H1 (cell line): ENCODE measurements at regions not wholly inside any gene's neighbourhood (a gene's known extent, or its start where the extent isn't known, plus 50 kb on each side); places are given as distances from the start of the nearest gene placed in this dataset.

Source experiments
- CTCF ChIA-PET: fragments of 300-600 bp; sonication (Branson Sonifier 250); formaldehyde crosslinking; loops from one replicate; lab custom pipeline; 2021; ENCODE audit not compliant: partially characterized antibody; lab: Charles Lee
- POLR2A ChIA-PET: fragments of 300-600 bp; sonication (Branson Sonifier 250); formaldehyde crosslinking; loops from one replicate; lab custom pipeline; 2021; ENCODE audit warnings: inconsistent platforms; ENCODE audit not compliant: partially characterized antibody; lab: Charles Lee
- DNase-seq, 2 experiments: peaks; one replicate each; pipeline versions ENCODE4 v3.0.0 to v3.0.0-alpha.2; 2010 to 2022; ENCODE audit warnings: low spot score in 2 of 2, low read depth in 1 of 2, mixed read lengths in 1 of 2
- FAIRE-seq: peaks from 2 replicates; lab custom pipeline; 2011; peaks lifted over from hg19 to GRCh38; lab: Jason Lieb, UNC
- H2AFZ ChIP-seq: 2 replicates; pipeline ENCODE4 v1.8.1; 2012; ENCODE audit warnings: low read length, inconsistent platforms
- H2AK5ac ChIP-seq: 2 replicates; pipeline ENCODE4 v1.6.1; 2013; ENCODE audit warnings: low read depth, low read length
- H2BK120ac ChIP-seq: replicated peaks from 2 replicates; pipeline ENCODE3; 2013; ENCODE audit warnings: low read depth, low read length, inconsistent platforms
- H2BK12ac ChIP-seq: 2 replicates; pipeline ENCODE4 v1.6.1; 2013; ENCODE audit warnings: low read depth, low read length
- H2BK15ac ChIP-seq: 2 replicates; pipeline ENCODE4 v1.6.1; 2013; ENCODE audit warnings: low read length
- H2BK20ac ChIP-seq: 2 replicates; pipeline ENCODE4 v1.6.1; 2013; ENCODE audit warnings: low read length
- H2BK5ac ChIP-seq: 2 replicates; pipeline ENCODE4 v1.6.1; 2013; ENCODE audit warnings: low read depth, low read length
- H3K14ac ChIP-seq: 2 replicates; pipeline ENCODE4 v1.6.1; 2013; ENCODE audit warnings: inconsistent platforms; ENCODE audit not compliant: insufficient read length
- H3K18ac ChIP-seq: 2 replicates; pipeline ENCODE4 v1.6.1; 2013; ENCODE audit warnings: low read length; ENCODE audit errors: extremely low read depth
- H3K23ac ChIP-seq: 2 replicates; pipeline ENCODE4 v1.6.1; 2013; ENCODE audit warnings: inconsistent platforms; ENCODE audit not compliant: insufficient read length
- H3K23me2 ChIP-seq: 2 replicates; pipeline ENCODE4 v1.6.1; 2013; ENCODE audit warnings: low read depth, low read length
- H3K27ac ChIP-seq: 2 replicates; pipeline ENCODE4 v1.6.1; 2011; ENCODE audit warnings: low read depth, low read length, inconsistent platforms
- H3K27me3 ChIP-seq, 4 experiments: replicated peaks in 1 of 4; 1 replicate in 1 of 4; 2 replicates in 3 of 4; pipeline versions ENCODE4 v1.6.1 to v1.8.1; 2011 to 2013; ENCODE audit warnings: low read length in 3 of 4, mild to moderate bottlenecking in 3 of 4, inconsistent platforms in 2 of 4, mixed read lengths in 2 of 4, moderate library complexity in 1 of 4; ENCODE audit not compliant: control insufficient read depth in 3 of 4, insufficient read depth in 3 of 4; ENCODE audit errors: extremely low read depth in 1 of 4
- H3K36me3 ChIP-seq, 4 experiments: 2 replicates each; pipeline versions ENCODE4 v1.6.1 to v1.8.1; 2011 to 2013; ENCODE audit warnings: mild to moderate bottlenecking in 4 of 4, low read length in 3 of 4, moderate library complexity in 2 of 4, control low read depth in 1 of 4, inconsistent platforms in 1 of 4; ENCODE audit not compliant: insufficient read depth in 4 of 4, control insufficient read depth in 2 of 4
- H3K4ac ChIP-seq: replicated peaks from 2 replicates; pipeline ENCODE3; 2013; ENCODE audit warnings: low read length, low read depth, mixed read lengths, inconsistent platforms; ENCODE audit not compliant: insufficient read length
- H3K4me1 ChIP-seq, 4 experiments: replicated peaks in 1 of 4; 1 replicate in 1 of 4; 2 replicates in 3 of 4; pipeline versions ENCODE4 v1.6.1 to v1.8.1; 2011 to 2013; ENCODE audit warnings: low read length in 3 of 4, inconsistent platforms in 2 of 4, mixed read lengths in 1 of 4; ENCODE audit not compliant: insufficient read depth in 4 of 4, control insufficient read depth in 3 of 4
- H3K4me2 ChIP-seq, 2 experiments: 2 replicates each; pipeline versions ENCODE4 v1.6.1 to v1.8.1; 2011 to 2013; ENCODE audit warnings: low read depth in 2 of 2, low read length in 2 of 2, control low read depth in 1 of 2, inconsistent platforms in 1 of 2, mild to moderate bottlenecking in 1 of 2; ENCODE audit not compliant: insufficient read depth in 1 of 2
- H3K4me3 ChIP-seq, 4 experiments: fragments of 200-600, 300-600 bp in 1 of 4; sonication (generic), shearing (Covaris generic), sonication (Bioruptor Twin) in 1 of 4; 2 replicates each; pipeline versions ENCODE4 v1.5.1 to v1.8.1; 2011 to 2016; ENCODE audit warnings: low read length in 4 of 4, low read depth in 3 of 4, control low read depth in 2 of 4, inconsistent platforms in 2 of 4, mild to moderate bottlenecking in 2 of 4, mixed read lengths in 1 of 4, moderate library complexity in 1 of 4; ENCODE audit not compliant: insufficient read depth in 2 of 4; ENCODE audit errors: extremely low read depth in 1 of 4
- H3K56ac ChIP-seq: replicated peaks from 2 replicates; pipeline ENCODE3; 2013; ENCODE audit warnings: low read depth, mild to moderate bottlenecking, mixed read lengths, low read length, inconsistent platforms; ENCODE audit not compliant: insufficient read length
- H3K79me1 ChIP-seq: 2 replicates; pipeline ENCODE4 v1.6.1; 2013; ENCODE audit warnings: low read depth, low read length, control low read depth
- H3K79me2 ChIP-seq, 2 experiments: 2 replicates each; pipeline versions ENCODE4 v1.6.1 to v1.8.1; 2012 to 2013; ENCODE audit warnings: low read length in 2 of 2, mild to moderate bottlenecking in 2 of 2, inconsistent platforms in 1 of 2; ENCODE audit not compliant: insufficient read depth in 2 of 2, control insufficient read depth in 1 of 2
- H3K9ac ChIP-seq, 4 experiments: replicated peaks in 1 of 4; 1 replicate in 1 of 4; 2 replicates in 3 of 4; pipeline versions ENCODE4 v1.6.1 to v1.8.1; 2011 to 2013; ENCODE audit warnings: low read depth in 3 of 4, low read length in 3 of 4, control low read depth in 2 of 4, mild to moderate bottlenecking in 2 of 4, moderate library complexity in 2 of 4, inconsistent platforms in 1 of 4; ENCODE audit errors: extremely low read depth in 1 of 4
- H3K9me3 ChIP-seq, 2 experiments: 2 replicates each; pipeline versions ENCODE4 v1.6.1 to v1.8.1; 2012 to 2013; ENCODE audit warnings: mild to moderate bottlenecking in 2 of 2, moderate library complexity in 2 of 2, control low read depth in 1 of 2, inconsistent platforms in 1 of 2, low read depth in 1 of 2, low read length in 1 of 2, mixed read lengths in 1 of 2; ENCODE audit not compliant: insufficient read depth in 2 of 2
- H4K20me1 ChIP-seq, 2 experiments: replicated peaks in 1 of 2; 2 replicates each; pipeline versions ENCODE3 to v1.8.1; 2011 to 2013; ENCODE audit warnings: inconsistent platforms in 2 of 2, low read length in 2 of 2, mild to moderate bottlenecking in 1 of 2; ENCODE audit not compliant: insufficient read depth in 2 of 2, control insufficient read depth in 1 of 2
- H4K5ac ChIP-seq: 2 replicates; pipeline ENCODE4 v1.6.1; 2013; ENCODE audit warnings: low read length, low read depth, mixed read lengths, inconsistent platforms; ENCODE audit not compliant: insufficient read length
- H4K8ac ChIP-seq: 2 replicates; pipeline ENCODE4 v1.8.0; 2013; ENCODE audit warnings: mild to moderate bottlenecking, moderate library complexity, low read length, inconsistent platforms; ENCODE audit not compliant: insufficient read depth; ENCODE audit errors: extremely low read depth
- H4K91ac ChIP-seq: replicated peaks from 2 replicates; pipeline ENCODE3; 2013; ENCODE audit warnings: low read length, mixed read lengths, inconsistent platforms; ENCODE audit not compliant: insufficient read length
- ATF2 ChIP-seq: IDR thresholded peaks from 2 replicates; pipeline ENCODE4 v1.6.1; 2012; ENCODE audit warnings: low read length, inconsistent platforms
- EGR1 ChIP-seq: IDR thresholded peaks from 2 replicates; pipeline ENCODE4 v1.6.1; 2011; ENCODE audit warnings: low read depth, low read length, borderline replicate concordance
- WGBS, 2 experiments: shearing (Covaris generic) in 1 of 2; methylation state at CpG; one replicate each; pipeline versions ENCODE4 v1.1.6 to v1.1.7; 2013 to 2015; ENCODE audit warnings: low lambda C conversion rate in 2 of 2, mixed read lengths in 2 of 2, inconsistent platforms in 1 of 2, low coverage in 1 of 2, missing lambda C conversion rate in 1 of 2; ENCODE audit not compliant: insufficient replicate concordance in 2 of 2, insufficient coverage in 1 of 2, insufficient read length in 1 of 2; ENCODE audit errors: extremely low coverage in 1 of 2, missing lambda C conversion rate in 1 of 2; 5-methylcytosine and 5-hydroxymethylcytosine counted together

GRCh38 chr5:104941030-104941645, 1378.5 kb upstream of the NUDT12 start:
- no peak for TF ChIP-seq EGR1
- TF ChIP-seq ATF2, result no peak
- TF ChIP-seq, all 59 proteins: peak for 0
- Histone ChIP-seq H4K20me1 (no peaks in the 10 kb centered on the region), H2BK12ac (no peak overlapping the region), H3K27ac (no peak overlapping the region), H3K23me2 (no peaks in the 10 kb centered on the region), H3K9ac (no peak overlapping the region), H3K9me3 (no peaks in the 10 kb centered on the region), H2BK120ac (no peak overlapping the region), H2BK5ac (no peak overlapping the region), H3K4me2 (no peak overlapping the region), H3K79me1 (no peaks in the 10 kb centered on the region), H4K91ac (no peak overlapping the region), H2BK15ac (no peak overlapping the region), H3K79me2 (no peaks in the 10 kb centered on the region), H4K5ac (no peak overlapping the region), H3K4me1 (no peaks in the 10 kb centered on the region), H2BK20ac (no peak overlapping the region), H2AK5ac (no peak overlapping the region), H3K36me3 (no peaks in the 10 kb centered on the region), H3K14ac (no peak overlapping the region), H3K4me3 (no peak overlapping the region), H3K18ac (no peak overlapping the region), H3K23ac (no peak overlapping the region), H3K27me3 (no peaks in the 10 kb centered on the region; a peak in 1 of 7 replicates), H4K8ac (no peak overlapping the region), H3K4ac (no peak overlapping the region), H2AFZ (no peak overlapping the region), H3K56ac (no peak overlapping the region)
- ChIA-PET CTCF (interaction anchor here (0.6 to 0.7 kb wide), 2 partner anchors 25 to 867 kb away, joined by 3 read pairs; no protein-coding TSS in a partner anchor), POLR2A (no interaction called here)
- DNase-seq (no peak), FAIRE-seq (no peak)
- 75% methylated on average over 2 of the region's 2 CpGs; no CpG with 5 or more reads in 1 of the 2 experiments for WGBS, 2 experiments
